Right lobe of liver (tissue), 4 donors: ENCODE measurements at regions not wholly inside any gene's neighbourhood (a gene's known extent, or its start where the extent isn't known, plus 50 kb on each side); places are given as distances from the start of the nearest gene placed in this dataset.

ENCODE experiments used
- POLR2A ChIP-seq: fragments of 450-650 bp; IDR thresholded peaks from one replicate; pipeline ENCODE4 v1.6.1; 2017; ENCODE audit warnings: antibody characterized with exemption, mild to moderate bottlenecking
- TF ChIP-seq, protein P1 (sequence below), 4 donors: fragments of 200-600 bp in 3 of 4; fragments of 450-650 bp in 1 of 4; IDR thresholded peaks; one replicate each; pipeline versions ENCODE4 v1.5.1 to v1.8.0; 2016 to 2022; ENCODE audit warnings: antibody characterized with exemption in 4 of 4, mild to moderate bottlenecking in 2 of 4
- donor health status: DM: no; HTN: no; CAD: no.
- donor health status: DM: no; HTN: no; CAD: no.
- donor health status: DM: no; HTN: yes; CAD: no.

- TF ChIP-seq, protein P1, sequence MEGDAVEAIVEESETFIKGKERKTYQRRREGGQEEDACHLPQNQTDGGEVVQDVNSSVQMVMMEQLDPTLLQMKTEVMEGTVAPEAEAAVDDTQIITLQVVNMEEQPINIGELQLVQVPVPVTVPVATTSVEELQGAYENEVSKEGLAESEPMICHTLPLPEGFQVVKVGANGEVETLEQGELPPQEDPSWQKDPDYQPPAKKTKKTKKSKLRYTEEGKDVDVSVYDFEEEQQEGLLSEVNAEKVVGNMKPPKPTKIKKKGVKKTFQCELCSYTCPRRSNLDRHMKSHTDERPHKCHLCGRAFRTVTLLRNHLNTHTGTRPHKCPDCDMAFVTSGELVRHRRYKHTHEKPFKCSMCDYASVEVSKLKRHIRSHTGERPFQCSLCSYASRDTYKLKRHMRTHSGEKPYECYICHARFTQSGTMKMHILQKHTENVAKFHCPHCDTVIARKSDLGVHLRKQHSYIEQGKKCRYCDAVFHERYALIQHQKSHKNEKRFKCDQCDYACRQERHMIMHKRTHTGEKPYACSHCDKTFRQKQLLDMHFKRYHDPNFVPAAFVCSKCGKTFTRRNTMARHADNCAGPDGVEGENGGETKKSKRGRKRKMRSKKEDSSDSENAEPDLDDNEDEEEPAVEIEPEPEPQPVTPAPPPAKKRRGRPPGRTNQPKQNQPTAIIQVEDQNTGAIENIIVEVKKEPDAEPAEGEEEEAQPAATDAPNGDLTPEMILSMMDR (IDR thresholded peaks at IDR 0.05) = no peak
- TF ChIP-seq POLR2A = no peak
Measured at GRCh38 chr3:64957408-64958198, 269.8 kb upstream of the ADAMTS9 start.
